Lower leg skin (tissue), 3 donors: ENCODE measurements at regions not wholly inside any gene's neighbourhood (a gene's known extent, or its start where the extent isn't known, plus 50 kb on each side); places are given as distances from the start of the nearest gene placed in this dataset.

Experiments
- CTCF ChIP-seq, 3 donors: fragments of 450-650 bp; IDR thresholded peaks; one replicate each; pipeline ENCODE4 v1.5.1; 2016; ENCODE audit warnings: antibody characterized with exemption in 3 of 3, mild to moderate bottlenecking in 3 of 3, moderate library complexity in 2 of 3
- POLR2A ChIP-seq, 2 donors: fragments of 450-650 bp; IDR thresholded peaks; one replicate each; pipeline ENCODE4 v1.6.1; 2016 to 2017; ENCODE audit warnings: antibody characterized with exemption in 2 of 2, mild to moderate bottlenecking in 1 of 2, moderate library complexity in 1 of 2

DNA sequence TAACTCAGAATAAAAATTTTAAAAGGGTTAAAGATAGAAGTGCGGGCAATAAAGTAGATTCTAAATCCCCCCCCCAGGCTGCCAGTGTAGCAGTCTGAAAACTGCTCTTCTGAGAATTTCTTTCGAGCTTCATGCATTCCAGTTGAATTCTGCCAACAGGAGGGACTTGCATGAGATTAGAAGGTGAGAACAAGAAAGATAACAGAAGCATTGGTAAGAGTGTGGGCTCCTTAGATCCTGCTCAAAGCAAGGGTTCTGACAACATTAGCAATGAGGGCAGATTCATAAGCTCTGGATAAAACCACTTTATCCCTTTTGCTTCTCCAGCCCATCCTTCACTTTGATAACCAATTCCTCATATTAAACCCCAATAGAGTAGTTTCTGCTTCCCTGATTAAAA is 235.9 kb upstream of the CDH6 start:
- TF ChIP-seq POLR2A (IDR thresholded peaks at IDR 0.05) (no peak), CTCF (IDR thresholded peaks at IDR 0.05) (no peak)
